HG02981 (cell line): ENCODE measurements at regions not wholly inside any gene's neighbourhood (a gene's known extent, or its start where the extent isn't known, plus 50 kb on each side); places are given as distances from the start of the nearest gene placed in this dataset.
A peak's percentile ranks its signal among the peaks of the same experiment; 100 is the strongest.
"Not testable (repeated sequence)": the region's sequence is repeated elsewhere in the genome, so short reads cannot be mapped to it uniquely, and the experiment has no call there.

ENCODE experiments used
- ATAC-seq: cut with Tn5 transposase; IDR thresholded peaks from one replicate; pipeline ENCODE4 v1.9.1; 2021; ENCODE audit warnings: mild to moderate bottlenecking, moderate library complexity; ENCODE audit not compliant: unreplicated experiment

DNA sequence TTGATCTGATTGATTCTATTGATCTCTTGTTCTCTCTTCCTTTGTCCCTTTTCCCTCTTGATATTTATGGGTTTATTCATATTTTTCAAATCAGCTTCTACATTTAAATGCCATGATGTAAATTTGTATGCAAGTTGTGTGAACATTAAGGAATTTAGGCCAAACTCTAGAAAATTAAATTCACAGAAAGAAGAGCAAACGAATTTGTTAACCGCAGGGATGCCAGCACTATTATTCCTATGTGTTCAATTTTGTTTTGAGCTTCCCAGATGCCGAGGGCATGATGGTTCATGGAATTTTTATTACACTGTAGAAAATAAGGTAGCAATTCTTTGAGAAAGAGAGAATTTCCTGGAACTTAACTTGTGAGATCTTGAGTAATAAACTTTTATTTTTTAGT is 220.9 kb downstream of the BUB3 start:
- no peak for ATAC-seq

DNA sequence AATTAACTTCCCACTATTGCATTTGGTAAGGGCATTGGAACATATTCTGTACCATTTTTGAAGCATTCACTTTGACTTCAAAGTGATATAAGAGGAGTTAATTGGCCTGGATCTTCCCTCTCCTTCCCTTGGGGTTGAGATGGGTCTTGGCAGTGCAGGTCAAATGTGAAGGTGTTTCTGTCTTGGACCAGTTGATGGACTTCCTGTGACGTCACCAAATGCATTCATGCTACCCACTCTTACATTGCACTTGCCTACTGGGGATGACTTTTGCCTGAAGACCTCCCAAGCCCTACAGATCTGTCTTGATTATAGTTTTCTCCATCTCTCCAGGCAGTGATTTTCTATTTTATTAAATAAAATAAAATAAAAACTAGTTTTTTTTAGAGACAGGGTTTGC is 221.5 kb downstream of the BUB3 start:
- ATAC-seq, result no peak

DNA sequence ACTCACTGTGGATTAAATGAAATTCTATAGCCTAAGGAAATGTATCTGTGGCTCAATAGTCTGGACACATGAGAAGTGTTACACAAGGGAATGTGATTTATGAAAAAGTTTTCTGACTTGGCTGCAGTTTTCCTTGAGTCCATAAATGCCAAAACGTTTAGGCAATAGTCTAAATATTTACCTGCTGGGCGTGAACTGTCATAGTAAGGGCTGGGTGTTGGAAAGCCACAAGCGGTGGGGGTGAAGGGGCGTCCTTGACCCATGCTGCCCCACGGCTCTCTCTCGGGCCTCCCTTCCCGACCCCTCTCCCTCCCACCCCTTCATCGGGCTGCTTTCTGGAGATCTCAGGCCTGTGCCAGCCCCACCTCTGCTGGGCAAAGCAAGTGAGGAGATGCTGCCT is 223.7 kb downstream of the BUB3 start:
- no peak for ATAC-seq

DNA sequence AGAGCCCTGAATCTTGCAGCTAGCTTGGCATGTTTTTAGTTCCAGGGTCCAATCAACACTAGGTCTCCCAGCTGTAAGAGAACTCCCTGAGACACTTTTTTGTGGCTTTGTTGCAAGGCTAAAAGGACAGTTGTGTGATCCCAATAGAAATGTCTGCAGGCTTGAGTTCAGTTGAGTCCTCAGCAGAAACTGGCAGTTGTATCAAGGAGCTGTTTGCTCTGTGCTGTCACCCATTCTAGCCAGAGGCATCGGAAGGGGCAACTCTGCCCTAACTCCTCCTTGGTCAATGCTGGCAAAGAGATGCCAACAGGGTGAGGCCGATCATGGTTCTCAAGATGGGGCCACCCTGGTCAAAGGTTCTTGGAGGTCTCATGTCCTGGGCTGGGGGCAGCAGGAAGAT is 224.1 kb downstream of the BUB3 start:
- no peak for ATAC-seq

DNA sequence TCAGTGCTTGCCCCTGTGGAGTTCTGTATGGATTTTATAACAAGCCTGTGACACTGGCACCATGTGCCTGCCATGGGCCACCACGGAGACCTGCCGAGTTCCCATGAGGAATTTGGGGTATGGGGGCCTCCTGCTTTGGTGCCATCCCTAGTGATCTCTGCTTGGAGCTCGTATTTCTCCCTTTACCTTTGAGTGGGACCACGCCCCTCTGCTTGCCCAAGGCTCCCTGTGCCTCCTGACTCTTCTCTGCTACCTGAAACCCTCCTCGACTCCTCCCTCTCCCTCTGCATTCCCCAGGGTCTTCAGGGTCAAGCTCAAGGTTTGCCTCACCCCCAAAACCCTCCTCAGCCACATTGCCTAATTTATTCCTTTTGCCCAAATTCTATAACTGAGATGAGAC is 225.0 kb downstream of the BUB3 start:
- no peak for ATAC-seq

DNA sequence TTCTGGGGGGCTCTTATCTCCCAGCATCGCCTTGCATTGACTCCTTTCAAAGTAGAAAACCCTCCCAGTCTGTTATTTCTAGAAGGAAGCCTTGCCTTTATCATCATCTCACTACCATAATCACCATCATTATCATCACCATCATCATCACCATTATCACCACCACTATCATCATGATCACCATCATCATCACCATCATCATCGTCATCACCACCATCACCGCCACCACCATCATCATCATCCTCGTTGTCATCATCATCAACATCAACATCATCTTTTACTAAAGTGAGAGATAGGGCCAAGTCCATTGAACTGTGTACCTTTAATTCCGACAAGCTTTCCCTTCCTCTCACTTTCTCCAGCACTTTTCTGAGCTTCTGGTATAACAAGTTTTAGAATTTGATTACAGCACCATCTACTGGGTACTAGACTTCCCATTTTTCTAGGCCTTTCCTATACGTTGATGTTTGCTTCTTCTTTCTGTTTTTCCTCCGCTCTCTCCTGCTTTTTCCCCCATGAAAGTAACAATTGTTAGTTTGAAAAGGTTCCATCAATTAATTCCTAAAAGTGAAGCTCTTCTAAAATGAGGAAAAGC is 226.4 kb downstream of the BUB3 start:
- no peak for ATAC-seq

DNA sequence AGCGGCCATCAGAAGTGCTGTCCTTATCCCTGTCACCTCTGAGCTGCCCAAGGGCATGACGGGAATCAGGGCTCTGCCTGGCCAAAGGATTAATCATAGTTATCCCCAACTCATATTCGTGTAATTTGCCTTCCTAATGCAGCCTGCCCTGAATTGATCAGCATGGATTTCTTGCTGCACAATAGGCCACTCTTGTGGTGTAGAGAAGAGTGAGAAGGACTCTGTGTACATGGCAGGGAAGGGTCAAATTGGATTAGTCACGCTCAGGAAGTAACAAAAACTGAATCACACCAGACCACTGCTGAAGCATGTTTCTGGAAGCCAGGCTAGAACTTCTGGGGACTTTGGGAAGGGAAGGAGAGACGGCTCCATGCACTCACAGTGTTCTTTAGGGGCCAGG is 227.0 kb downstream of the BUB3 start:
- no peak for ATAC-seq

DNA sequence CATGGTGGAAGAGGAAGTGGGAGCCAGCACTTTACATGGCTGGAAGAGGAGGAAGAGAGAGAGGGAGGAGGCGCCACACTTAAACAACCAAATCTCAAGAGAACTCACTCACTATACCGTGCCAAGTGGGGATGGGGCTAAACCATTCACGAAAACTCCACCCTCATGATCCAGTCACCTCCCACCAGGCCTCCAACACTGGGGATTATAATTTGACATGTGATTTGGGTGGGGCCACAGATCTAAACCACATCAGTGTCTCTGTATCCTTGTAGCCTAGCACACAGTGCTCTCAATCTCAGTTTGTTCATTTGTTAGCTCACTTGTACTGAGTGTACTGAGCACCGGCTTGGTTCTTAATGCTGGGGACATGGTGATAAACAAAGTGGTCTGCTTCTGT is 228.3 kb downstream of the BUB3 start:
- no peak for ATAC-seq

DNA sequence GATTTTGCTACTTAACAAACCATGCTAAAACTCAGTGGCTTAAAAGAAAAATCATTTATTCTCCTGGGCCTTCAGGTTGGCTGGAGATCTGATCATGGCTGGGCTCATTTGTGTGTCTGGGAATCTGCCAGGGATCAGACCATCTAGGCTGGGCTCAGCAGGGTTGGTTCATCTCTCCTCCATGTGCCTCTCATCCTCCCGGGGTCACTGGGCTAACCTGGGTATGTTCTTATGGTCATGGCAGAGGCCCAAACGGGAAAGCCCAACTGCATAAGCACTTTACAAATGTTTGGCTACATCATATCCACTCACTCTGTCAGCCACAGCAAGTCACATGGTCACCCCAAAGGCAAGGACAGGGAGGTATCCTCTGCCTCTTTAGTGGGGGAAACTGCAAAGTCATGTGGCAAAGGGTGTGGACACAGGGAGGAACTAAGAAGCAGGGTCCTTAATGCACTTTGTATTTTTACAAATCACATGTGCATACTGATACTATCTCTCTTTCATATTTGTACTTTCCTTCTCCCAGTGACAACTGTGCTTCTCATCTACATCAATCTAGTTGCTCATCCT is 231.4 kb downstream of the BUB3 start:
- no peak for ATAC-seq

DNA sequence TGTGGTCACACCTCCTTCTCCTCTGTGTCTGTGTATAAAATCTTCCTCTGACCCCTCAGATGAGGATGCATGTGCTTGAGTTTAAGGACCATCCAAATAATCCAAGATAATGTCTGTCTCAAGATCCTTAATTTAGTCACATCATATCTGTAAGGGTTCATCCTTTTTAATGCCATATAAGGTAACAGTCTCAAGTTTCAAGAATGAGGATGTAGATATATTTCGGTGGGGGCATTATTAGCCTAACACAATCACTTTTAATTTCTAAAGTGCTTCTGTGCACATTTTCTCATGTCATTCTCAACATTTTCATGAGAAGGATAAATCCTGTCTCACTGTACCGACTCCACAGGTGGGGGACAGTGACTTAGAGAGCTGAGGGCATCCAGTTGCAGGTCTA is 235.3 kb downstream of the BUB3 start:
- no peak for ATAC-seq

DNA sequence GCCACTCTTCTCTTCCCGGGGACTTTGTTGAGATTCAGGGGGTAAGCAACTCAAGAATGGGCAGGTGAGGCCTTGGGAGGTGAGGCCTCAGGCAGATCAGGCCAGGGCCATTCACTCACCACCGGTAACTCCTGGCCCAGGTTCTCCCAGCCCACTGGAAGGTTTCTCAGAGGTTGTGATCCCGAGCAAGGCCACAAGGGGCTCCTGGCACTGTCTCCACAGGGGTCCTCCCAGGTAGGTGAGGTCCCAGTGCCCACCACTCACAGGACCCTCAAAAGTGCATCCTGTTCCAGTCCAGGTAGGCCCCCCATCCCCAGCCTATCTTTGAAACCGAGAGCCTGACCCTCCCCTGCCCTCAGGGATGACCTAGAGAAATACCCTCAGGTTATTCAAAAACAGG is 236.1 kb downstream of the BUB3 start:
- ATAC-seq, result no peak

DNA sequence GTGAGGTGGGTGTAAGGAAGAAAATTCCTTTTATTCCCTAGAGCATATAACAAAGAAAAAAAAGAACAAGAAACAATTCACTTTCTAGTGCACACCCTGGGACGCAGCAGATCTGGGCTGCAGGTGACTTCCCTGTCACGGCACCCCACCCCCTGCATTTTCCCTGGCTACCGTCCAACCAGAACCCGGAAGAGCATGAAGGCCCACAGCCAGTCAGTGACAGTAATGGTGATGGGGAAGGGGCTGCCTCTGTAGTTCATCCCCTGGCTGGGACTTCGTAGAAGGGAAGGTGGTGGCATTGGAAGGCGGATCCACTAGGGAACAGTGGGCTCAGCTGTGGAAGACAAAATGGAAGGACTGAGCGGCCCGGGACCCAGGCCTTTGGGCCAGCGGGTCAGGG is 236.7 kb downstream of the BUB3 start:
- ATAC-seq, result no peak

DNA sequence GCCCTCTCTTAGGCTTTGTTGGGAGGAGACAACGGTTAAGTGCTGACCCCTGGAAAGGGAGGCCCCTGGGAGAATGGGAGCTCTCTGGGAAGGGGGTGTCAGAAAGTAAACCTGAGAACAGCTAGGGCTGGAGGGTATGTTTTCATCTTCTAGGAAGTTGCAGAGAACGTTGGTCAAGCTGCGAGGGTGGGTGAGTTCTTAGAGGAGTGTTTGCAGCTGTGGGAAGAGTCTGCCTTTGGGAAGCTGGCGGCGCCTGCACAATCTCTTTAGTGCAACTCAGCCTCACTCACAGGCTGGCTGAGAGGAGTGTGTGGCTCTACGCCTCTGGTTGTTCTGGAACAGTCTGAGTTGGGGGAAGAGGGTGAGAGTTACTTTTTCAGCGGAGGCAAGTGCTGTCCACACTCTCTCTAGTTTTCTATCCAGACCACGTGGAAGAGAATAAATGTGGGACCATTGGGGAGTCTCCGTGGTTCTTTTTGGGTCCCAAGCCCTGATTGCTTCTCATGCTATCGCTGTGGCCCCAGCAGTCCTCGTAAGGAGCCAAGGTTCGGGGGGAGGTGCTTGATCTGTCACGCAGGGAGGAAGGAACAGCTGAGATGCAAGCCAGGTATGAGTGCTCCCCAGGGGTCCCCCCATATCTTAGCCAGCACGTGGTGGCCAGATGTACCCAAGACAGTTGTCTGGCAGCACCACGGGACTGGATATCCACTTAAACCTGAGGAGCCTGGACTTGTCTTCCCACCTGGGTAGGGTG is 237.2 kb downstream of the BUB3 start:
- ATAC-seq, result peak; percentile 20

DNA sequence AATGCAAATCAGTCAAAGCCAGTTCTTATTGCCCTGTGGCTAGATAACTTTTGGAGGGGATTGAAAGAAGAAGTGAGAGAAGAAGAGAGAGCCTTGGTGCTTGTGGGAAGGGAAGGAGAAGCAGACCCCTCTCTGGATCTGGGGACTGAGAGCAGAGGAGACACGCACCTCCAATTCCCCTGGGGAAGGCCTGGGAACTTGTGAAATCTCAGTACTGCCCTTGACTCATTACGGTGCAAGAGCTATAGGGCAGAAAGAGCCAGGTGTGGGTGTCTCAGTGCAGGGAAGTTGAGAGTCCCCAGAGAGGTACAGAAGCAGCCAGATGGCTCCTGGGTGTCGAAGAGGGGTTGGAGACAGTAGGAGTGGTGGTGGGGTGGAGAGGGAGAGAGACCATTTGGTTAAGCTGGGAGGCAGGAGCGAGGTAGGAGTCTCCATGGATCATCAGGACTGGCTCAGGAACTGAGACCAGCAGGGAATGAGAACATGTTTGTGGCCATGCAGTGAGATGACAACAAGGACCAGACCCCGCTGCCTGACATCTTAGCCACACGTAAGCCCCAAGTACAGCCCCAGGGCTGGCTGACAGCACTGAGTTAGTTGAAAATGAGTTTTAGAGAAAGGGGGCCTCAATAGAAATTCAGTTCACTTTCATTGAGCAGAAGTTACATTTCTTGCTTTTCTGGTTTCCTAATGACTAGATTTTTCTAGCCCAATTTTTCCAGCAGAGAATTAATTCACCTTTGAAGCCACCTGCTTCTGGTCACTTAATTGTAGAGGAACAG is 238.2 kb downstream of the BUB3 start:
- peak; percentile 88 for ATAC-seq

DNA sequence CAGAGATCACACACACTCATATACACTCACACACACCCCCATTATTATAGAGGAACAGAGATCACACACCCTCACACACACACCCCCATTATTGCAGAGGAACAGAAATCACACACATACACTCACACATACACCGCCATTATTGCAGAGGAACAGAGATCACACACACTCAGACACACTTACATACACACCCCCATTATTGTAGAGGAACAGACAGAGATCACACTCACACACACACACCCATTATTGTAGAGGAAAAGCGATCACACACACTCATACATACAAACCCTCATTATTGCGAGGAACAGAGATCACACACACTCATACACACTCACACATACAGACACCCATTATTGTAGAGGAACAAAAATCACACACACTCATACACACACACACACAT is 239.0 kb downstream of the BUB3 start:
- no peak for ATAC-seq

DNA sequence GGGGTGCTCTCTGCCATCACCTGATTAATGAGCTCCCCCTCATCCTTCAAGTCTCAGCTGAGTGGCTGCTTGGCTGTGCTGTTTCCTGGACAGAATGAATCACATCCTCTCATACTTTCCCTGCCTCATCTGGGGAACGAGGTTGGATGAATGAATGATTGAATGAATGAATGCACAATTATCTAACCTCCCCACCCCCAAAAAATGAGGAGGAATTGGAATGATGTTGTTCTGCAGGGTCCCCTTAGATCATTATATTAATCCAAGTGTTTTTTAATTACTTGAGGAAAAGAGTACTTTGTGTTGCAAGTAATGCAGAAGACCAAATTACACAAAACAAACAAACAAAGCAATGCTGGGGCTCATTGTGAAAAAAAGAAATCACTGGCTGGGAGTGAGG is 240.2 kb downstream of the BUB3 start:
- ATAC-seq, result no peak

DNA sequence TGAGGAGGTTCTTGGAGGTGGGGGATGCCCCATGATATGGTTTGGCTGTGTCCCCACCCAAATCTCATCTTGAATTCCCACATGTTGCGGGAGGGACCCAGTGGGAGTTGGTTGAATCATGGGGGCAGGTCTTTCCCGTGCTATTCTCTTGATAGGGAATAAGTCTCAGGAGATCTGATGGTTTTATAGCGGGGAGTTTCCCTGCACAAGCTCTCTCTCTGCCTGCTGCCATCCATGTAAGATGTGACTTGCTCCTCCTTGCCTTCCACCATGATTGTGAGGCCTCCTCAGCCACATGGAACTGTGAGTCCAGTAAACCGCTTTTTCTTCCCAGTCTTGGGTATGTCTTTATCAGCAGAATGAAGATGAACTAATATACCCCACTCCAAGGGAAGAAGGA is 241.0 kb downstream of the BUB3 start:
- not testable (repeated sequence) for ATAC-seq

DNA sequence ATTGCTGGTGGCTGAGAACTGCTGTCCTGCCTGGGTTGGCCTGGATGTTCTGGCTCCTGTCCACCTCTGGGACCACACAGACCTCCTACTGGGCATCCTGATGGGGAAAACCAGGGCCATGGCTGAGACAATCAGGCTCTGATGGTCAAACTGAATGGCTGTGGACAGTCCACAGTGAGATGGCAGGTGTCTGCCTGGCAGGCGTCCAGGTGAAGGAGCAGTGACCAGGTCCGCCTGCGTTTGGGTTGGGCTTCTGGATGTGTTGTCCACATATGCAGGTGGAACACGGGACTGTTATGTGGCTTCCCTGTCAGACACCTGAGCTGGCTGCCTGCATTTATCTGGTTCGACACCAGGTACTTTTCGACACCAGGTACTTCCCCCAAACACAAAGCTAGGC is 241.7 kb downstream of the BUB3 start:
- ATAC-seq, result no peak

DNA sequence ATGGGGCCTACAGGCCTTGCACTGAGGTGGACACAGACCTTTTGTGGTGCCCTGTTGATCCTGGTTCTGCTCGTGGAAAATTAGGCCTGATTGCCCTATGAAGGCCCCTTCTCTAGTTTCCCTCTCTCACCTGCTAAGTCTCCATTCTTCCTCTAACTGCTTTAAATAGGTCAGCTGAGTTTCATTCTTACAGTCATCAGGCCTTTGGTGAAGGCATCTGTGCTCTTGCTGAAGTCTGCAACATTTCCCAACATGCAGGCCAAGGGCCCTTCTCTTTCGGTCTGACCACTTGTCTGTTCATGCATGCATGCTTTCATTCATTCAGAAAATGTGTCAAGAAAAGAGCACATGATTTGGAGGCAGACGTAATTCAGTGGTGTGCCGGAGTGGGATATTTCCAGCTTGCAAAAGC is 244.0 kb downstream of the BUB3 start:
- ATAC-seq, result peak; percentile 72

DNA sequence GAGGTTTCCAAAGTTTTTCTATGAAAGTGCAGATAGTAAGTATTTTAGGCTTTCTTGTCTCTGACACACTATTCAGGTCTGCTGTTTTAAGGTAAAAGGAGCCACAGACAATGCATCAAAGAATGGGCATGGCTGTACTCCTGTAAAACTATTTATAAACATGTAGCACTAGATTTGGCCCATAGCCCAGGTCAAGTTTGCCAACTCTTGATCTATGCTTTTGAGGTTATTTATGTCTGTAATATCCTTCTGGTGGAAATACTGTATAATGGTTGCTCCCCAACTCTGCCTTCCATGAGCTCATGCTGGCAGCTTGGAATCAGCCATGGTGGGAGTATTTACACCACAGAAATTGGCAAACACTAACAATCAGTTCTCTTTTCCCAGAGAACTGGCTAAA is 244.6 kb downstream of the BUB3 start:
- ATAC-seq, result no peak

DNA sequence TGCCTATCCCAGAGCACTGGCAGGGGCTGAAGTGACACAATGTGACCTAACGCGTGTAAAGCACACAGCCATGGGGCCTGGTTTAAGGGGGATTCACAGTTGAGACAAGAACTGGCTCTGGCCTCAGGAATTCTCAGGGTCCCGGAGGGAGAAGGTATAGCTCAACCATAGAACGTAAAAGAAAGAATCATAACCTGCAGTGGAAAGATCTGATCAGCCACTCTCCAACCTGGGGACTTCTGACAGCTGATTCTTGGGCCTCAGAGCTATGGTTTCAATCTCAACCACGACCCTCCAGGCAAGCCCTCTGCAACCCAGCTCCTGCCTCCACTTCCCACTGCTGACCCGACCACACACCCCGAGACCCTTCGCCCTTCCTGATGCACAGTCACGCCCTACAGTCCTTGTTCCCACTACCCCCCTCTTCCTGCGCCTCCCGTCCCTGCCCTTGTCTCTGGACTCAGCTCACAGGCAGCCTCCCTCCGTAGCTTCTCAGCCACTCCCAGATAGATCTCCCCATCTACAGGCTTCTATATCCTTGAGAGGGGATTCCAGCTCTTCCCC is 245.2 kb downstream of the BUB3 start:
- ATAC-seq, result no peak

DNA sequence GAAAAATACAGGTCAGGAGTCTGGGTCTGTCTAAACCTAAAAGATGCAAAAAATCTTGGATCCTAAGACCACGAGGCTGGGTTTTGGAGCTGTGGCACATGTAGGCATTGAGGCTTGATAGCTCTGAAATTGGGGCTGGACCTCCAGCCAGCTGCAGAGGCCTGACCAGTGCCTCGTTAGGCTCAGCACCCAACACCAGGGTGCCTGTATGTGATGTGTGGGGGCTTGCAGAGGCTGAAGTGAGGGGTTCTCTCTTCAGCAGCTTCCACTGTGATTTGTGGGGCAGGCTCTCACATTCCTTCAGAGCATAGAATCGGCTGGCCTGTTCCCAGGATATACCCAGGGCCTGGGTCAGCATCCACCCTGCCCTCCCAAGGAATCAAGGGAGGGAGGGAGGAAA is 247.8 kb downstream of the BUB3 start:
- no peak for ATAC-seq
